K562 (cell line): ENCODE measurements at regions not wholly inside any gene's neighbourhood (a gene's known extent, or its start where the extent isn't known, plus 50 kb on each side); places are given as distances from the start of the nearest gene placed in this dataset.

Experiments used
- ARHGAP35 ChIP-seq: fragments of 450-650 bp; IDR thresholded peaks from 2 replicates; pipeline ENCODE4 v1.6.1; 2018; ENCODE audit not compliant: partially characterized antibody
- ATF3 ChIP-seq, 2 experiments: fragments of 450-650 bp in 1 of 2; sonication (generic) in 1 of 2; formaldehyde crosslinking in 1 of 2; IDR thresholded peaks in 1 of 2; conservative IDR thresholded peaks in 1 of 2; 2 replicates each; pipeline versions ENCODE4 v1.6.1 to v1.8.1; 2016 to 2023; ENCODE audit warnings: mild to moderate bottlenecking in 2 of 2, moderate library complexity in 2 of 2, inconsistent platforms in 1 of 2, missing genetic modification reagents in 1 of 2
- ESRRA ChIP-seq: fragments of 450-650 bp; IDR thresholded peaks from 2 replicates; pipeline ENCODE4 v1.6.1; 2014; ENCODE audit warnings: low read depth, mild to moderate bottlenecking, moderate library complexity, borderline replicate concordance
- MEF2A ChIP-seq: IDR thresholded peaks from 2 replicates; pipeline ENCODE4 v1.6.1; 2011; ENCODE audit warnings: low read depth, mild to moderate bottlenecking, low read length, moderate library complexity; ENCODE audit not compliant: control insufficient read depth
- PATZ1 ChIP-seq: fragments of 250-450 bp; sonication (Bioruptor Pico); IDR thresholded peaks from 2 replicates; pipeline ENCODE4 v1.5.0; 2020; ENCODE audit warnings: mild to moderate bottlenecking, borderline replicate concordance
- ZBTB17 ChIP-seq: fragments of 450-650 bp; formaldehyde crosslinking; IDR thresholded peaks from 2 replicates; pipeline ENCODE4 v1.4.0; 2020; ENCODE audit warnings: mild to moderate bottlenecking
- ZNF583 ChIP-seq: fragments of 250-450 bp; sonication (Bioruptor Pico); IDR thresholded peaks from 2 replicates; pipeline ENCODE4 v1.4.0; 2020
- ZNF707 ChIP-seq: fragments of 250-450 bp; sonication (Bioruptor Pico); conservative IDR thresholded peaks from 2 replicates; pipeline ENCODE4 v1.8.0; 2022; ENCODE audit warnings: inconsistent platforms, mild to moderate bottlenecking, moderate library complexity

GRCh38 chr6:903761-904160 lies 210.8 kb upstream of the EXOC2 start:
- TF ChIP-seq ARHGAP35, result no peak
- no peak for TF ChIP-seq ESRRA
- no peak for TF ChIP-seq ZNF583 (CRISPR knock-in tag)
- TF ChIP-seq ZBTB17 (CRISPR knock-in tag), result no peak
- no peak for TF ChIP-seq MEF2A
- no peak for TF ChIP-seq ZNF707
- no peak for TF ChIP-seq ATF3 (IDR thresholded peaks at IDR 0.05)
- TF ChIP-seq ATF3 (CRISPR knock-in tag; conservative IDR thresholded peaks at IDR 0.05), result no peak
- TF ChIP-seq PATZ1 (CRISPR knock-in tag), result no peak
